Hepatocyte (in vitro differentiated cells): ENCODE measurements at regions not wholly inside any gene's neighbourhood (a gene's known extent, or its start where the extent isn't known, plus 50 kb on each side); places are given as distances from the start of the nearest gene placed in this dataset.

Source experiments
- DNase-seq: peaks from one replicate; pipeline ENCODE4 v3.0.0-alpha.2; 2016; ENCODE audit warnings: low spot score
- H2AFZ ChIP-seq: fragments of 200-600 bp; sonication (generic); 2 replicates; pipeline ENCODE4 v1.6.0; 2016; ENCODE audit warnings: antibody characterized with exemption, mild to moderate bottlenecking
- H3K27ac ChIP-seq: fragments of 200-600 bp; sonication (generic); 2 replicates; pipeline ENCODE4 v1.5.1; 2016; ENCODE audit warnings: mild to moderate bottlenecking
- H3K27me3 ChIP-seq: fragments of 200-600 bp; sonication (generic); 2 replicates; pipeline ENCODE4 v1.6.1; 2016
- H3K36me3 ChIP-seq: fragments of 200-600 bp; sonication (generic); replicated peaks from 2 replicates; pipeline ENCODE4 v1.5.1; 2016; ENCODE audit warnings: low read depth; ENCODE audit not compliant: insufficient read depth
- H3K4me1 ChIP-seq: fragments of 200-600 bp; sonication (generic); 2 replicates; pipeline ENCODE4 v1.5.1; 2016; ENCODE audit warnings: mild to moderate bottlenecking, moderate library complexity; ENCODE audit not compliant: insufficient read depth
- H3K4me2 ChIP-seq: fragments of 200-600 bp; sonication (generic); 2 replicates; pipeline ENCODE4 v1.6.0; 2016
- H3K4me3 ChIP-seq: fragments of 200-600 bp; sonication (generic); 2 replicates; pipeline ENCODE4 v1.5.1; 2016; ENCODE audit warnings: mild to moderate bottlenecking
- H3K79me2 ChIP-seq: fragments of 200-600 bp; sonication (generic); 2 replicates; pipeline ENCODE4 v1.6.0; 2017; ENCODE audit warnings: mild to moderate bottlenecking
- H3K9me2 ChIP-seq: fragments of 200-600 bp; sonication (generic); replicated peaks from 2 replicates; pipeline ENCODE4 v1.6.0; 2017; ENCODE audit warnings: mild to moderate bottlenecking; ENCODE audit not compliant: insufficient read depth
- H3K9me3 ChIP-seq: fragments of 200-600 bp; sonication (generic); 2 replicates; pipeline ENCODE4 v1.5.1; 2016; ENCODE audit warnings: low read depth, mild to moderate bottlenecking
- H4K20me1 ChIP-seq: fragments of 200-600 bp; sonication (generic); 2 replicates; pipeline ENCODE4 v1.6.0; 2016; ENCODE audit warnings: mild to moderate bottlenecking; ENCODE audit not compliant: insufficient read depth, poor library complexity, severe bottlenecking
- CTCF ChIP-seq: fragments of 200-600 bp; sonication (generic); IDR thresholded peaks from 2 replicates; pipeline ENCODE4 v1.5.1; 2016; ENCODE audit warnings: antibody characterized with exemption, mild to moderate bottlenecking; ENCODE audit not compliant: poor library complexity
- EZH2 ChIP-seq: fragments of 200-600 bp; sonication (generic); IDR thresholded peaks from 2 replicates; pipeline ENCODE4 v1.6.1; 2016; ENCODE audit warnings: antibody characterized with exemption, mild to moderate bottlenecking, borderline replicate concordance
- EZH2phosphoT487 ChIP-seq: fragments of 200-600 bp; sonication (generic); IDR thresholded peaks from one replicate; pipeline ENCODE4 v1.6.1; 2018; ENCODE audit warnings: antibody characterized with exemption, mild to moderate bottlenecking, low read depth, moderate library complexity; ENCODE audit not compliant: unreplicated experiment, severe bottlenecking
- WGBS: methylation state at CpG from one replicate; pipeline ENCODE4 v1.1.6; 2016; ENCODE audit warnings: low lambda C conversion rate; ENCODE audit errors: missing lambda C conversion rate; 5-methylcytosine and 5-hydroxymethylcytosine counted together

GRCh38 chr20:22232473-22232872, 351.9 kb downstream of the FOXA2 start:
- Histone ChIP-seq H3K9me2 (no peaks in the 10 kb centered on the region), H3K4me3 (no peak overlapping the region), H4K20me1 (no peaks in the 10 kb centered on the region), H2AFZ (no peak overlapping the region), H3K36me3 (no peaks in the 10 kb centered on the region), H3K79me2 (no peaks in the 10 kb centered on the region), H3K27ac (no peak overlapping the region), H3K4me2 (no peak overlapping the region), H3K9me3 (no peaks in the 10 kb centered on the region), H3K27me3 (peaks cover 5% of the 10 kb centered on the region), H3K4me1 (no peaks in the 10 kb centered on the region)
- 50% methylated on average over 9 of the region's 9 CpGs for WGBS
- TF ChIP-seq EZH2 (no peak), EZH2phosphoT487 (no peak), CTCF (no peak)
- DNase-seq: no peak

- no peak overlapping the region for H2AFZ ChIP-seq
- 77% methylated on average over 7 of the region's 7 CpGs for WGBS
- no peak overlapping the region for H3K4me2 ChIP-seq
- H4K20me1 ChIP-seq: no peaks in the 10 kb centered on the region
- no peaks in the 10 kb centered on the region for H3K36me3 ChIP-seq
- no peak for TF ChIP-seq EZH2phosphoT487
- no peak for TF ChIP-seq EZH2
- no peak for TF ChIP-seq CTCF
- peaks cover 5% of the 10 kb centered on the region for H3K27me3 ChIP-seq
- no peak for DNase-seq
- H3K27ac ChIP-seq: no peak overlapping the region
- H3K79me2 ChIP-seq: no peaks in the 10 kb centered on the region
- H3K9me3 ChIP-seq: no peaks in the 10 kb centered on the region
- no peaks in the 10 kb centered on the region for H3K9me2 ChIP-seq
- peaks cover 5% of the 10 kb centered on the region for H3K4me1 ChIP-seq
- H3K4me3 ChIP-seq: no peak overlapping the region
Observed at GRCh38 chr20:22226849-22227700, 357.3 kb downstream of the FOXA2 start.

GRCh38 chr20:22223236-22223635, 361.1 kb downstream of the FOXA2 start:
- Histone ChIP-seq H3K36me3 (no peaks in the 10 kb centered on the region), H3K4me3 (no peak overlapping the region), H3K27me3 (peaks cover 5% of the 10 kb centered on the region), H3K9me2 (no peaks in the 10 kb centered on the region), H3K79me2 (no peaks in the 10 kb centered on the region), H4K20me1 (no peaks in the 10 kb centered on the region), H3K4me2 (no peak overlapping the region), H2AFZ (no peak overlapping the region), H3K27ac (no peak overlapping the region), H3K9me3 (no peaks in the 10 kb centered on the region), H3K4me1 (peaks cover 5% of the 10 kb centered on the region)
- TF ChIP-seq EZH2phosphoT487 (no peak), CTCF (no peak), EZH2 (no peak)
- no peak for DNase-seq
- WGBS: 57% methylated on average over 3 of the region's 3 CpGs
